K562 (cell line): ENCODE measurements at regions not wholly inside any gene's neighbourhood (a gene's known extent, or its start where the extent isn't known, plus 50 kb on each side); places are given as distances from the start of the nearest gene placed in this dataset.

ENCODE experiments used
- ATAC-seq: fragments of 200-7000 bp; cut with Tn5 transposase; 3 replicates; pipeline ENCODE4 v1.9.1; 2020; ENCODE audit warnings: moderate library complexity
- BruUV-seq: library from RNA; stranded (reverse); fragments of 400-500 nt; replicated peaks from 2 replicates; lab custom pipeline; 2021; lab: Mats Ljungman, UMichigan
- CTCF ChIA-PET: fragments of 300-600 bp; formaldehyde crosslinking; extraction: SDS; loops from one replicate; lab custom pipeline; 2021; ENCODE audit warnings: low intra/inter-chr PET ratio; lab: Yijun Ruan, JAX
- POLR2A ChIA-PET: fragments of 300-600, 350-650 bp; sonication (Branson Sonifier 250); formaldehyde crosslinking; extraction: SDS; loops from one replicate; lab custom pipeline; 2021; ENCODE audit warnings: antibody characterized with exemption, inconsistent platforms; lab: Yijun Ruan, JAX
- DNase-seq, 4 experiments: peaks; one replicate each; pipeline versions ENCODE4 v3.0.0 to v3.0.0-alpha.2; 2011 to 2018; ENCODE audit warnings: low spot score in 3 of 4, mixed read lengths in 3 of 4; ENCODE audit errors: extremely low read depth in 1 of 4
- FAIRE-seq: peaks from 2 replicates; lab custom pipeline; 2011; peaks lifted over from hg19 to GRCh38; lab: Jason Lieb, UNC
- H2AFZ ChIP-seq: 2 replicates; pipeline ENCODE4 v1.6.0; 2011; ENCODE audit warnings: low read depth, low read length, control low read depth, inconsistent platforms
- H3K27ac ChIP-seq: fragments of 200-600 bp; 3 replicates; pipeline ENCODE4 v1.8.0; 2011; ENCODE audit warnings: low read depth, mild to moderate bottlenecking, control low read depth, inconsistent platforms, low read length, moderate library complexity, mixed read lengths; ENCODE audit errors: extremely low read depth
- H3K27me3 ChIP-seq, 2 experiments: fragments of 300-600 bp in 1 of 2; 2 replicates in 1 of 2; 3 replicates in 1 of 2; pipeline versions ENCODE4 v1.6.0 to v1.8.0; 2011; ENCODE audit warnings: inconsistent platforms in 2 of 2, low read length in 2 of 2, mild to moderate bottlenecking in 1 of 2, mixed read lengths in 1 of 2, moderate library complexity in 1 of 2; ENCODE audit not compliant: control insufficient read depth in 2 of 2, insufficient read depth in 2 of 2
- H3K36me3 ChIP-seq: fragments of 300-600 bp; 3 replicates; pipeline ENCODE4 v1.8.0; 2011; ENCODE audit warnings: mild to moderate bottlenecking, low read length, inconsistent platforms; ENCODE audit not compliant: control insufficient read depth, insufficient read depth
- H3K4me1 ChIP-seq, 2 experiments: fragments of 200-600 bp in 1 of 2; replicated peaks in 1 of 2; 2 replicates in 1 of 2; 3 replicates in 1 of 2; pipeline versions ENCODE4 v1.5.1 to v1.8.0; 2011; ENCODE audit warnings: inconsistent platforms in 2 of 2, low read length in 2 of 2, mild to moderate bottlenecking in 1 of 2, mixed read lengths in 1 of 2, moderate library complexity in 1 of 2; ENCODE audit not compliant: control insufficient read depth in 2 of 2, insufficient read depth in 2 of 2
- H3K4me2 ChIP-seq: 2 replicates; pipeline ENCODE4 v1.6.1; 2011; ENCODE audit warnings: low read length, control low read depth, inconsistent platforms, mixed read lengths; ENCODE audit not compliant: insufficient read depth
- H3K4me3 ChIP-seq: fragments of 200-600 bp; sonication (generic), shearing (Covaris generic); 2 replicates; pipeline ENCODE4 v1.5.1; 2016; ENCODE audit warnings: control low read depth, inconsistent platforms
- H3K79me2 ChIP-seq: fragments of 200-600 bp; 3 replicates; pipeline ENCODE4 v1.8.0; 2011; ENCODE audit warnings: low read length, inconsistent platforms; ENCODE audit not compliant: control insufficient read depth, insufficient read depth
- H3K9ac ChIP-seq, 2 experiments: 2 replicates each; pipeline versions ENCODE4 v1.6.0 to v1.6.1; 2011; ENCODE audit warnings: low read depth in 2 of 2, low read length in 2 of 2, control low read depth in 1 of 2, inconsistent platforms in 1 of 2, mild to moderate bottlenecking in 1 of 2, mixed read lengths in 1 of 2; ENCODE audit not compliant: insufficient read depth in 1 of 2
- H3K9me1 ChIP-seq: one replicate; pipeline ENCODE4 v1.6.0; 2011; ENCODE audit warnings: inconsistent platforms, mild to moderate bottlenecking, low read length, moderate library complexity; ENCODE audit not compliant: control insufficient read depth, insufficient read depth
- H3K9me3 ChIP-seq: replicated peaks from 2 replicates; pipeline ENCODE4 v1.5.1; 2011; ENCODE audit warnings: low read depth, low read length, inconsistent platforms; ENCODE audit not compliant: control insufficient read depth, insufficient read depth
- H4K20me1 ChIP-seq: replicated peaks from 2 replicates; pipeline ENCODE4 v1.6.1; 2011; ENCODE audit warnings: low read length, inconsistent platforms, mixed read lengths; ENCODE audit not compliant: control insufficient read depth, insufficient read depth
- CTCF ChIP-seq, 3 experiments: IDR thresholded peaks in 2 of 3; conservative IDR thresholded peaks in 1 of 3; 2 replicates each; pipeline ENCODE4 v1.5.1; 2011 to 2012; ENCODE audit warnings: low read length in 3 of 3, mild to moderate bottlenecking in 3 of 3, control low read depth in 2 of 3, improper control_type of control experiment in 1 of 3, inconsistent platforms in 1 of 3, low read depth in 1 of 3, mixed read lengths in 1 of 3, moderate library complexity in 1 of 3; ENCODE audit not compliant: insufficient read depth in 2 of 3
- HMG20A ChIP-seq: fragments of 450-650 bp; formaldehyde crosslinking; conservative IDR thresholded peaks from 2 replicates; pipeline ENCODE4 v1.4.0; 2020; ENCODE audit warnings: mild to moderate bottlenecking, mixed read lengths
- IRF9 ChIP-seq: fragments of 450-650 bp; IDR thresholded peaks from 2 replicates; pipeline ENCODE4 v1.6.1; 2016; ENCODE audit warnings: missing biosample characterization, missing genetic modification characterization
- SMAD4 ChIP-seq: fragments of 250-450 bp; sonication (Bioruptor Pico); conservative IDR thresholded peaks from 2 replicates; pipeline ENCODE4 v1.8.0; 2021; ENCODE audit warnings: inconsistent platforms, mild to moderate bottlenecking, moderate library complexity
- YBX1 ChIP-seq: fragments of 450-650 bp; IDR thresholded peaks from 2 replicates; pipeline ENCODE4 v1.7.1; 2016; ENCODE audit warnings: mild to moderate bottlenecking
- WGBS: fragments of 100-300 bp; shearing (Covaris generic); methylation state at CpG from one replicate; pipeline ENCODE4 v1.1.6; 2016; ENCODE audit warnings: low coverage, mixed read lengths; ENCODE audit not compliant: insufficient coverage; ENCODE audit errors: missing lambda C conversion rate; 5-methylcytosine and 5-hydroxymethylcytosine counted together
- in situ Hi-C: fragments of 300-500 bp; cut with MboI; formaldehyde crosslinking; loops from 4 replicates; pipeline ENCODE4 v1.15.0; 2018; ENCODE audit warnings: inconsistent platforms, mixed read lengths
- intact Hi-C: fragments of 100-400 bp; cut with micrococcal nuclease; formaldehyde crosslinking; loops from 2 replicates; pipeline ENCODE4 v1.14.2; 2022

GRCh38 chr10:33106767-33107166 is 148.7 kb upstream of the ITGB1 start:
- under 1% methylated on average over 10 of the region's 10 CpGs for WGBS
- ChIA-PET CTCF (no interaction called here), POLR2A (interaction anchor here (0.6 kb wide), 1 partner anchor 34 kb away, joined by 4 read pairs; no protein-coding TSS in a partner anchor)
- DNase-seq (no peak), ATAC-seq (peak; percentile 65), FAIRE-seq (no peak)
- intact Hi-C loops = no loop called here
- Histone ChIP-seq H3K79me2 (no peaks in the 10 kb centered on the region), H3K4me2 (no peak overlapping the region), H3K27me3 (peaks cover 12 to 18% of the 10 kb centered on the region in 2 experiments; a peak in 3 of 5 replicates), H3K27ac (no peak overlapping the region), H3K36me3 (no peaks in the 10 kb centered on the region), H2AFZ (no peak overlapping the region), H3K9me1 (no peaks in the 10 kb centered on the region), H3K9me3 (no peaks in the 10 kb centered on the region), H3K4me1 (no peaks in the 10 kb centered on the region), H3K9ac (no peak overlapping the region), H4K20me1 (no peaks in the 10 kb centered on the region; the same call in 1 of the 2 replicates), H3K4me3 (no peak overlapping the region)
- in situ Hi-C loops = no loop called here
- TF ChIP-seq HMG20A (CRISPR knock-in tag) (no peak), YBX1 (no peak), SMAD4 (CRISPR knock-in tag) (no peak), IRF9 (no peak), CTCF (IDR thresholded peaks at IDR 0.05 in 2 of 3, conservative IDR thresholded peaks at IDR 0.05 in 1 of 3; ENCODE audit: insufficient read depth in 2 of 3, low read depth in 1 of 3, low read length in 3 of 3) (0 out of 6 replicates have a peak, but pooled peaks of 1 of the 3 experiments have one; percentile 16)
- BruUV-seq = no TSS peak
